ENCODE measurements at regions not wholly inside any gene's neighbourhood (a gene's known extent, or its start where the extent isn't known, plus 50 kb on each side); places are given as distances from the start of the nearest gene placed in this dataset.

DNA sequence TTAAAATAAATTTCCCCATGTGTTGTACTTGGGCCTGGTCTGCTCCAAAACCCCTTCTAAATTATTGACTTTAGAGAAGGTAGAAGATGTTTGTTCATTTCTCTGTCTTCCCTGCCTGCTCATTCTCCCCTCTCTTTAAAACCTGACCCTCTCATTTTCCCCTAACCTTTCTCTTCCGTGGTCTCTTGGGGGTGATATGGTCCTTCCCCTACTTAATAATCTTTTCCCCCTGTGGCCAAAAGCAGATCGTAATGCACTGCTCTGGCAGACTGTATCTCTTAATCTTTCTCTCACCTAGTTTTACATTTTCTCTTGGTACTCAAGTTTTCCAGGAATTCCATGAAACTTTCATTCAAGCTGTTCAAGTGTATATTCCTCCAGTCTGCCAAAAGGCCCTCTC is 301.7 kb downstream of the TTLL7 start:
- Histone ChIP-seq H3K4me1 (ENCODE audit: insufficient read depth, low read length) (no peaks in the 10 kb centered on the region), H3K4me2 (ENCODE audit: insufficient read depth, low read length) (no peak overlapping the region), H3K79me2 (ENCODE audit: insufficient read depth, low read length) (no peaks in the 10 kb centered on the region), H3K27me3 (ENCODE audit: insufficient read depth, low read length) (no peaks in the 10 kb centered on the region), H3K36me3 (ENCODE audit: insufficient read depth, low read length) (no peaks in the 10 kb centered on the region), H3K4me3 (ENCODE audit: insufficient read depth, low read length) (no peak overlapping the region), H3K9me3 (ENCODE audit: low read depth, low read length) (no peaks in the 10 kb centered on the region), H4K20me1 (ENCODE audit: insufficient read depth, low read length) (no peaks in the 10 kb centered on the region), H3K27ac (ENCODE audit: low read depth, low read length) (no peak overlapping the region), H2AFZ (ENCODE audit: low read length) (no peak overlapping the region)
- no peak for TF ChIP-seq CTCF (IDR thresholded peaks at IDR 0.05; ENCODE audit: extremely low read depth, low read depth, low read length)
- DNase-seq (ENCODE audit: insufficient read length, low spot score, missing footprints) = no peak

GRCh38 chr1:83694449-83694848 is 304.5 kb downstream of the TTLL7 start:
- Histone ChIP-seq H3K36me3 (ENCODE audit: insufficient read depth, low read length) (no peaks in the 10 kb centered on the region), H2AFZ (ENCODE audit: low read length) (no peak overlapping the region), H3K4me1 (ENCODE audit: insufficient read depth, low read length) (no peaks in the 10 kb centered on the region), H3K27me3 (ENCODE audit: insufficient read depth, low read length) (no peaks in the 10 kb centered on the region), H3K4me3 (ENCODE audit: insufficient read depth, low read length) (no peak overlapping the region), H3K27ac (ENCODE audit: low read depth, low read length) (no peak overlapping the region), H3K4me2 (ENCODE audit: insufficient read depth, low read length) (no peak overlapping the region), H4K20me1 (ENCODE audit: insufficient read depth, low read length) (no peaks in the 10 kb centered on the region), H3K79me2 (ENCODE audit: insufficient read depth, low read length) (no peaks in the 10 kb centered on the region), H3K9me3 (ENCODE audit: low read depth, low read length) (no peaks in the 10 kb centered on the region)
- no peak for DNase-seq (ENCODE audit: insufficient read length, low spot score, missing footprints)
- no peak for TF ChIP-seq CTCF (IDR thresholded peaks at IDR 0.05; ENCODE audit: extremely low read depth, low read depth, low read length)

DNA sequence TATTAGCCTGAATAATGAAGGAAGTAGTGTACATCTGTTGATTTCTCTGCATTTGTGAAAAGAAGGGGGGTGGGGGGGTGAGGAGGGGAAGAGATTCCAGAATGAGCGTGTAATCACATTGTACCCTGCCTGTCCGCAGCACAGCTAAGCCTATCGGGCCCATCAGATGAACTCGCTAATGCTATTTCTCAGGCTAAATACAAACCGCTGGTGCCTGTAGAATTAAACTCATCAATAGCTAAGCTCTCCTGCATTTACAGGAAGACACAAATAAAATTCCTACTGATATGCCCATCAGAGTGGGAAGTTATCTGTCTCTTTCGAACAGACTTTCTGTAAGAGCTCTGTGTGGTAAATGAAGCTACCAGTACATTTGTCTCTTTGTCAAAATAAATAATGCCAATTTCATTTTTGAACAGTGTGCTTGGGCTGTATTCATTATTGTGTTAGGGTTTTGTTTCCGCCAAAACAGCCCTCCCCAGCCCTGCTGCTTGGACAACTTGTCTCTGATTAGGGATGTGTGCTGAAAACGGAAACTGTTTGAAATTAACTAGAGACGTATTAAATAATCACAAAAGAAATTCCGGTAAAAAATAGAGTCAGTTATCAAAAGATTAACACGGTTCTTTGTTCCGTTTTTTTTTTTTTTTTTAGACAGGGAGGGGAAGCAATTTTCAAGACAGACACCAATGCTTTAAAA is 305.4 kb downstream of the TTLL7 start:
- no peak for TF ChIP-seq CTCF (IDR thresholded peaks at IDR 0.05; ENCODE audit: extremely low read depth, low read depth, low read length)
- no peak for DNase-seq (ENCODE audit: insufficient read length, low spot score, missing footprints)
- H3K79me2 ChIP-seq (ENCODE audit: insufficient read depth, low read length) = no peaks in the 10 kb centered on the region
- H3K9me3 ChIP-seq (ENCODE audit: low read depth, low read length) = no peaks in the 10 kb centered on the region
- peak overlapping the region; percentile 47 for H2AFZ ChIP-seq (ENCODE audit: low read length)
- no peak overlapping the region for H3K27ac ChIP-seq (ENCODE audit: low read depth, low read length)
- H3K27me3 ChIP-seq (ENCODE audit: insufficient read depth, low read length) = no peaks in the 10 kb centered on the region
- peak overlapping the region; percentile 57 for H3K4me2 ChIP-seq (ENCODE audit: insufficient read depth, low read length)
- H3K4me1 ChIP-seq (ENCODE audit: insufficient read depth, low read length) = no peaks in the 10 kb centered on the region
- no peaks in the 10 kb centered on the region for H3K36me3 ChIP-seq (ENCODE audit: insufficient read depth, low read length)
- H3K4me3 ChIP-seq (ENCODE audit: insufficient read depth, low read length) = no peak overlapping the region
- H4K20me1 ChIP-seq (ENCODE audit: insufficient read depth, low read length) = no peaks in the 10 kb centered on the region

- no peaks in the 10 kb centered on the region for H3K4me1 ChIP-seq (ENCODE audit: insufficient read depth, low read length)
- peak overlapping the region; percentile 57 for H3K4me2 ChIP-seq (ENCODE audit: insufficient read depth, low read length)
- no peak for TF ChIP-seq CTCF (IDR thresholded peaks at IDR 0.05; ENCODE audit: extremely low read depth, low read depth, low read length)
- no peaks in the 10 kb centered on the region for H3K79me2 ChIP-seq (ENCODE audit: insufficient read depth, low read length)
- no peaks in the 10 kb centered on the region for H3K27me3 ChIP-seq (ENCODE audit: insufficient read depth, low read length)
- no peaks in the 10 kb centered on the region for H3K9me3 ChIP-seq (ENCODE audit: low read depth, low read length)
- no peak overlapping the region for H3K27ac ChIP-seq (ENCODE audit: low read depth, low read length)
- H2AFZ ChIP-seq (ENCODE audit: low read length) = peak overlapping the region; percentile 47
- no peaks in the 10 kb centered on the region for H4K20me1 ChIP-seq (ENCODE audit: insufficient read depth, low read length)
- peak; percentile 51 for DNase-seq (ENCODE audit: insufficient read length, low spot score, missing footprints)
- peak overlapping the region; percentile 50 for H3K4me3 ChIP-seq (ENCODE audit: insufficient read depth, low read length)
- no peaks in the 10 kb centered on the region for H3K36me3 ChIP-seq (ENCODE audit: insufficient read depth, low read length)
Observed at GRCh38 chr1:83692524-83693381, 306.2 kb downstream of the TTLL7 start.
